HEK293 (cell line): ENCODE measurements at regions not wholly inside any gene's neighbourhood (a gene's known extent, or its start where the extent isn't known, plus 50 kb on each side); places are given as distances from the start of the nearest gene placed in this dataset.

ENCODE experiments used
- CTCF ChIA-PET: fragments of 350-600 bp; formaldehyde crosslinking; extraction: SDS; loops from one replicate; lab custom pipeline; 2021; ENCODE audit warnings: antibody characterized with exemption; lab: Yijun Ruan, JAX
- POLR2A ChIA-PET: fragments of 300-600 bp; formaldehyde crosslinking; extraction: SDS; loops from one replicate; lab custom pipeline; 2020; ENCODE audit warnings: antibody characterized with exemption, inconsistent platforms; lab: Yijun Ruan, JAX
- H3K27ac ChIP-seq: fragments of 200-500 bp; sonication (Bioruptor generic); 2 replicates; pipeline ENCODE4 v1.5.1; 2014; ENCODE audit warnings: low read depth, low read length, control low read depth, inconsistent platforms; ENCODE audit errors: extremely low read depth
- H3K36me3 ChIP-seq, 2 experiments: fragments of 200-500 bp in 1 of 2; sonication (Bioruptor generic) in 1 of 2; 1 replicate in 1 of 2; 2 replicates in 1 of 2; pipeline ENCODE4 v1.5.1; 2014 to 2017; ENCODE audit warnings: inconsistent platforms in 2 of 2, low read length in 2 of 2; ENCODE audit not compliant: control insufficient read depth in 2 of 2, insufficient read depth in 1 of 2
- H3K4me1 ChIP-seq: fragments of 200-500 bp; sonication (Bioruptor generic); 2 replicates; pipeline ENCODE4 v1.5.1; 2014; ENCODE audit warnings: mild to moderate bottlenecking, low read length, inconsistent platforms; ENCODE audit not compliant: control insufficient read depth, insufficient read depth
- H3K4me3 ChIP-seq: 2 replicates; pipeline ENCODE4 v1.5.1; 2011; ENCODE audit warnings: low read depth, mild to moderate bottlenecking, control low read depth, low read length, moderate library complexity
- H3K9me3 ChIP-seq: fragments of 200-500 bp; sonication (Bioruptor generic); 2 replicates; pipeline ENCODE4 v1.5.1; 2014; ENCODE audit warnings: low read depth, low read length, inconsistent platforms; ENCODE audit not compliant: control insufficient read depth, insufficient read depth
- MYNN ChIP-seq: fragments of 450-650 bp; formaldehyde crosslinking; IDR thresholded peaks from 2 replicates; pipeline ENCODE4 v1.5.1; 2016; ENCODE audit warnings: missing biosample characterization, missing genetic modification characterization, borderline replicate concordance
- ZFP37 ChIP-seq: fragments of 450-650 bp; formaldehyde crosslinking; IDR thresholded peaks from 2 replicates; pipeline ENCODE4 v1.5.1; 2016; ENCODE audit warnings: missing biosample characterization, missing genetic modification characterization
- ZFP41 ChIP-seq: fragments of 450-650 bp; formaldehyde crosslinking; IDR thresholded peaks from 2 replicates; pipeline ENCODE4 v1.5.1; 2016; ENCODE audit warnings: missing biosample characterization, missing genetic modification characterization, borderline replicate concordance
- ZIC2 ChIP-seq: fragments of 450-650 bp; formaldehyde crosslinking; IDR thresholded peaks from 2 replicates; pipeline ENCODE4 v1.5.1; 2016; ENCODE audit warnings: missing biosample characterization, missing genetic modification characterization
- ZNF121 ChIP-seq: fragments of 450-650 bp; formaldehyde crosslinking; IDR thresholded peaks from 2 replicates; pipeline ENCODE4 v1.5.1; 2016; ENCODE audit warnings: missing biosample characterization, missing genetic modification characterization
- ZNF174 ChIP-seq: fragments of 450-650 bp; formaldehyde crosslinking; IDR thresholded peaks from 2 replicates; pipeline ENCODE4 v1.5.0; 2017; ENCODE audit warnings: missing biosample characterization, mild to moderate bottlenecking, missing genetic modification characterization
- ZNF660 ChIP-seq: fragments of 450-650 bp; IDR thresholded peaks from 2 replicates; pipeline ENCODE4 v1.5.1; 2018; ENCODE audit warnings: missing biosample characterization, mild to moderate bottlenecking, missing genetic modification characterization
- ZNF701 ChIP-seq: fragments of 450-650 bp; formaldehyde crosslinking; IDR thresholded peaks from 2 replicates; pipeline ENCODE4 v1.5.1; 2016; ENCODE audit warnings: missing biosample characterization, missing genetic modification characterization
- ZNF747 ChIP-seq: fragments of 450-650 bp; formaldehyde crosslinking; IDR thresholded peaks from 2 replicates; pipeline ENCODE4 v1.5.1; 2016; ENCODE audit warnings: missing biosample characterization, missing genetic modification characterization
- ZNF791 ChIP-seq: fragments of 450-650 bp; formaldehyde crosslinking; IDR thresholded peaks from 2 replicates; pipeline ENCODE4 v1.5.1; 2016; ENCODE audit warnings: missing biosample characterization, missing genetic modification characterization
- TF ChIP-seq, protein P1 (sequence below): fragments of 450-650 bp; formaldehyde crosslinking; conservative IDR thresholded peaks from 2 replicates; pipeline ENCODE4 v1.5.1; 2016; ENCODE audit warnings: low read depth, missing biosample characterization, missing genetic modification characterization
- TF ChIP-seq, protein P2 (sequence below): fragments of 450-650 bp; formaldehyde crosslinking; IDR thresholded peaks from 2 replicates; pipeline ENCODE4 v1.5.1; 2016; ENCODE audit warnings: missing biosample characterization, missing genetic modification characterization
- TF ChIP-seq, protein P3 (sequence below): fragments of 450-650 bp; IDR thresholded peaks from 2 replicates; pipeline ENCODE4 v1.5.1; 2018; ENCODE audit warnings: missing biosample characterization, missing genetic modification characterization
- TF ChIP-seq, protein P4 (sequence below): fragments of 450-650 bp; formaldehyde crosslinking; IDR thresholded peaks from 2 replicates; pipeline ENCODE4 v1.5.1; 2016; ENCODE audit warnings: missing biosample characterization, missing genetic modification characterization
- TF ChIP-seq, protein P5 (sequence below): fragments of 450-650 bp; formaldehyde crosslinking; IDR thresholded peaks from 2 replicates; pipeline ENCODE4 v1.5.1; 2017; ENCODE audit warnings: missing biosample characterization, missing genetic modification characterization
- TF ChIP-seq, protein P6 (sequence below): fragments of 450-650 bp; formaldehyde crosslinking; IDR thresholded peaks from 2 replicates; pipeline ENCODE4 v1.5.1; 2016; ENCODE audit warnings: missing biosample characterization, missing genetic modification characterization

DNA sequence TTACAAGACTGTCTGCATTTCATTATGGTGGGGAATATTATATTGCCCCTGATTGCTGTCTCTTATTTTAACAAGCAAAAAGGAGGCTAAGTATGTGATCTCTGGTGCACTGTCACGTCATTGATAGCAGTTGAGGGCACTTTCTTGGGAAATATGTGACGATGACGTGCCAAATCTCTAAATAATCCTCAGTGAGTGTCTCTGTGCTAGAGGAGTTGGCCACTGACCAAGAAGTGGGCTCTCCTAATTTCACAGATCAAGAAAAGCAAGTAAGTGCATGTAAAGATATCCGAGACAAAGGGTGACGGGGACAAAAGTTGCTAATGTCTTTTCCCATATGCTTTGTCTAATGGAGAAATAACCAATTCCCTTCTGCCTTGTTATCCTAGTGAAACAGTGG, 487.4 kb upstream of the TENM3 start:
- no peaks in the 10 kb centered on the region for H3K36me3 ChIP-seq
- no peaks in the 10 kb centered on the region for H3K9me3 ChIP-seq
- no peak for TF ChIP-seq ZNF121 (tag by site-specific recombination)
- TF ChIP-seq, protein P1, sequence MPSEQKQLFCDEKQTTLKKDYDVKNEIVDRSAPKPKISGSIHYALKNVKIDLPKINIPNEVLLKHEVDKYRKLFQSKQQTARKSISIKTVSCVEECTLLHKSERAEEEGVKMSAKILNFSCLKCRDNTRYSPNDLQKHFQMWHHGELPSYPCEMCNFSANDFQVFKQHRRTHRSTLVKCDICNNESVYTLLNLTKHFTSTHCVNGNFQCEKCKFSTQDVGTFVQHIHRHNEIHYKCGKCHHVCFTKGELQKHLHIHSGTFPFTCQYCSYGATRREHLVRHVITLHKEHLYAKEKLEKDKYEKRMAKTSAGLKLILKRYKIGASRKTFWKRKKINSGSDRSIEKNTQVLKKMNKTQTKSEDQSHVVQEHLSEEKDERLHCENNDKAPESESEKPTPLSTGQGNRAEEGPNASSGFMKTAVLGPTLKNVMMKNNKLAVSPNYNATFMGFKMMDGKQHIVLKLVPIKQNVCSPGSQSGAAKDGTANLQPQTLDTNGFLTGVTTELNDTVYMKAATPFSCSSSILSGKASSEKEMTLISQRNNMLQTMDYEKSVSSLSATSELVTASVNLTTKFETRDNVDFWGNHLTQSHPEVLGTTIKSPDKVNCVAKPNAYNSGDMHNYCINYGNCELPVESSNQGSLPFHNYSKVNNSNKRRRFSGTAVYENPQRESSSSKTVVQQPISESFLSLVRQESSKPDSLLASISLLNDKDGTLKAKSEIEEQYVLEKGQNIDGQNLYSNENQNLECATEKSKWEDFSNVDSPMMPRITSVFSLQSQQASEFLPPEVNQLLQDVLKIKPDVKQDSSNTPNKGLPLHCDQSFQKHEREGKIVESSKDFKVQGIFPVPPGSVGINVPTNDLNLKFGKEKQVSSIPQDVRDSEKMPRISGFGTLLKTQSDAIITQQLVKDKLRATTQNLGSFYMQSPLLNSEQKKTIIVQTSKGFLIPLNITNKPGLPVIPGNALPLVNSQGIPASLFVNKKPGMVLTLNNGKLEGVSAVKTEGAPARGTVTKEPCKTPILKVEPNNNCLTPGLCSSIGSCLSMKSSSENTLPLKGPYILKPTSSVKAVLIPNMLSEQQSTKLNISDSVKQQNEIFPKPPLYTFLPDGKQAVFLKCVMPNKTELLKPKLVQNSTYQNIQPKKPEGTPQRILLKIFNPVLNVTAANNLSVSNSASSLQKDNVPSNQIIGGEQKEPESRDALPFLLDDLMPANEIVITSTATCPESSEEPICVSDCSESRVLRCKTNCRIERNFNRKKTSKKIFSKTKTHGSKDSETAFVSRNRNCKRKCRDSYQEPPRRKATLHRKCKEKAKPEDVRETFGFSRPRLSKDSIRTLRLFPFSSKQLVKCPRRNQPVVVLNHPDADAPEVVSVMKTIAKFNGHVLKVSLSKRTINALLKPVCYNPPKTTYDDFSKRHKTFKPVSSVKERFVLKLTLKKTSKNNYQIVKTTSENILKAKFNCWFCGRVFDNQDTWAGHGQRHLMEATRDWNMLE: no peak
- no peak for TF ChIP-seq ZFP41 (tag by site-specific recombination)
- no peak for TF ChIP-seq ZNF791 (tag by site-specific recombination)
- TF ChIP-seq ZNF747 (tag by site-specific recombination): no peak
- TF ChIP-seq, protein P2, sequence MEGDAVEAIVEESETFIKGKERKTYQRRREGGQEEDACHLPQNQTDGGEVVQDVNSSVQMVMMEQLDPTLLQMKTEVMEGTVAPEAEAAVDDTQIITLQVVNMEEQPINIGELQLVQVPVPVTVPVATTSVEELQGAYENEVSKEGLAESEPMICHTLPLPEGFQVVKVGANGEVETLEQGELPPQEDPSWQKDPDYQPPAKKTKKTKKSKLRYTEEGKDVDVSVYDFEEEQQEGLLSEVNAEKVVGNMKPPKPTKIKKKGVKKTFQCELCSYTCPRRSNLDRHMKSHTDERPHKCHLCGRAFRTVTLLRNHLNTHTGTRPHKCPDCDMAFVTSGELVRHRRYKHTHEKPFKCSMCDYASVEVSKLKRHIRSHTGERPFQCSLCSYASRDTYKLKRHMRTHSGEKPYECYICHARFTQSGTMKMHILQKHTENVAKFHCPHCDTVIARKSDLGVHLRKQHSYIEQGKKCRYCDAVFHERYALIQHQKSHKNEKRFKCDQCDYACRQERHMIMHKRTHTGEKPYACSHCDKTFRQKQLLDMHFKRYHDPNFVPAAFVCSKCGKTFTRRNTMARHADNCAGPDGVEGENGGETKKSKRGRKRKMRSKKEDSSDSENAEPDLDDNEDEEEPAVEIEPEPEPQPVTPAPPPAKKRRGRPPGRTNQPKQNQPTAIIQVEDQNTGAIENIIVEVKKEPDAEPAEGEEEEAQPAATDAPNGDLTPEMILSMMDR: no peak
- TF ChIP-seq ZNF701: no peak
- no peak for TF ChIP-seq ZNF174
- TF ChIP-seq, protein P3, sequence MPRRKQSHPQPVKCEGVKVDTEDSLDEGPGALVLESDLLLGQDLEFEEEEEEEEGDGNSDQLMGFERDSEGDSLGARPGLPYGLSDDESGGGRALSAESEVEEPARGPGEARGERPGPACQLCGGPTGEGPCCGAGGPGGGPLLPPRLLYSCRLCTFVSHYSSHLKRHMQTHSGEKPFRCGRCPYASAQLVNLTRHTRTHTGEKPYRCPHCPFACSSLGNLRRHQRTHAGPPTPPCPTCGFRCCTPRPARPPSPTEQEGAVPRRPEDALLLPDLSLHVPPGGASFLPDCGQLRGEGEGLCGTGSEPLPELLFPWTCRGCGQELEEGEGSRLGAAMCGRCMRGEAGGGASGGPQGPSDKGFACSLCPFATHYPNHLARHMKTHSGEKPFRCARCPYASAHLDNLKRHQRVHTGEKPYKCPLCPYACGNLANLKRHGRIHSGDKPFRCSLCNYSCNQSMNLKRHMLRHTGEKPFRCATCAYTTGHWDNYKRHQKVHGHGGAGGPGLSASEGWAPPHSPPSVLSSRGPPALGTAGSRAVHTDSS (tag by site-specific recombination): no peak
- no peak for TF ChIP-seq ZIC2 (tag by site-specific recombination)
- TF ChIP-seq, protein P4, sequence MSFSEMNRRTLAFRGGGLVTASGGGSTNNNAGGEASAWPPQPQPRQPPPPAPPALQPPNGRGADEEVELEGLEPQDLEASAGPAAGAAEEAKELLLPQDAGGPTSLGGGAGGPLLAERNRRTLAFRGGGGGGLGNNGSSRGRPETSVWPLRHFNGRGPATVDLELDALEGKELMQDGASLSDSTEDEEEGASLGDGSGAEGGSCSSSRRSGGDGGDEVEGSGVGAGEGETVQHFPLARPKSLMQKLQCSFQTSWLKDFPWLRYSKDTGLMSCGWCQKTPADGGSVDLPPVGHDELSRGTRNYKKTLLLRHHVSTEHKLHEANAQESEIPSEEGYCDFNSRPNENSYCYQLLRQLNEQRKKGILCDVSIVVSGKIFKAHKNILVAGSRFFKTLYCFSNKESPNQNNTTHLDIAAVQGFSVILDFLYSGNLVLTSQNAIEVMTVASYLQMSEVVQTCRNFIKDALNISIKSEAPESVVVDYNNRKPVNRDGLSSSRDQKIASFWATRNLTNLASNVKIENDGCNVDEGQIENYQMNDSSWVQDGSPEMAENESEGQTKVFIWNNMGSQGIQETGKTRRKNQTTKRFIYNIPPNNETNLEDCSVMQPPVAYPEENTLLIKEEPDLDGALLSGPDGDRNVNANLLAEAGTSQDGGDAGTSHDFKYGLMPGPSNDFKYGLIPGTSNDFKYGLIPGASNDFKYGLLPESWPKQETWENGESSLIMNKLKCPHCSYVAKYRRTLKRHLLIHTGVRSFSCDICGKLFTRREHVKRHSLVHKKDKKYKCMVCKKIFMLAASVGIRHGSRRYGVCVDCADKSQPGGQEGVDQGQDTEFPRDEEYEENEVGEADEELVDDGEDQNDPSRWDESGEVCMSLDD (tag by site-specific recombination): no peak
- TF ChIP-seq, protein P5, sequence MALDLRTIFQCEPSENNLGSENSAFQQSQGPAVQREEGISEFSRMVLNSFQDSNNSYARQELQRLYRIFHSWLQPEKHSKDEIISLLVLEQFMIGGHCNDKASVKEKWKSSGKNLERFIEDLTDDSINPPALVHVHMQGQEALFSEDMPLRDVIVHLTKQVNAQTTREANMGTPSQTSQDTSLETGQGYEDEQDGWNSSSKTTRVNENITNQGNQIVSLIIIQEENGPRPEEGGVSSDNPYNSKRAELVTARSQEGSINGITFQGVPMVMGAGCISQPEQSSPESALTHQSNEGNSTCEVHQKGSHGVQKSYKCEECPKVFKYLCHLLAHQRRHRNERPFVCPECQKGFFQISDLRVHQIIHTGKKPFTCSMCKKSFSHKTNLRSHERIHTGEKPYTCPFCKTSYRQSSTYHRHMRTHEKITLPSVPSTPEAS (tag by site-specific recombination): no peak
- no peaks in the 10 kb centered on the region; the same call in 1 of the 2 replicates for H3K4me1 ChIP-seq
- no peak overlapping the region for H3K27ac ChIP-seq
- CTCF ChIA-PET: no interaction called here
- POLR2A ChIA-PET: no interaction called here
- no peak overlapping the region for H3K4me3 ChIP-seq

DNA sequence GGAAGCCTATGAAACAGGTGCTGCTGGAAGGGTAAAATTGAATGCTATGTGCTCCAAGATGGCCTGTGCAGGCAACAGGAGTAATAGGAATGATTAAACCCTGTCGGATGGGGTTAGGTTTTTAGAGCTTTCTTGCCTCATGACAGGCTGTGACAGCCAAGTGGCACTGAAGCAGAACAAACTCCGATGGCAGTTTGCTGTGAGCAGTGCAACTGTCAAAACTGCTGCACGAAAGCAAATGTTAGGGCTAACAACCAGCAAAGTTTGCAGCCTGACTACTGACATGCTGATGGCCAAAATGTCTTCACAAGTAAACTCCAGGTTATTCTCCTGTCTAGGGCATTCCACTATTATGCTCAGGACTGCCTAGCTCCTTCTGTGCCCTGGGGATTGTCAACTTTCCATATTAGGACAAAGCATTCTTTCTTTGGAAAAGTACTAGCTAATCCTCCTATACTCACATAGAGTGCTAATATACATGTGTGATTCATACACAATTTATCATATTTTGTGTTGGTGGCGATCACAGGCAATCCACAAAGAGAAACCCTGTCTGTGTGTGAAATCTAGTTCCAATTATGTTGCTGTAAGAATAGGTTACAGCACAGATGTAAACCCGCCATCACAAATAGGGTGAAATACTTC, 486.6 kb upstream of the TENM3 start:
- H3K27ac ChIP-seq: no peak overlapping the region
- ChIA-PET CTCF (no interaction called here), POLR2A (no interaction called here)
- TF ChIP-seq ZNF660 (tag by site-specific recombination) (no peak), ZNF747 (tag by site-specific recombination) (no peak), ZFP37 (tag by site-specific recombination) (no peak), MYNN (tag by site-specific recombination) (no peak)
- TF ChIP-seq, protein P6, sequence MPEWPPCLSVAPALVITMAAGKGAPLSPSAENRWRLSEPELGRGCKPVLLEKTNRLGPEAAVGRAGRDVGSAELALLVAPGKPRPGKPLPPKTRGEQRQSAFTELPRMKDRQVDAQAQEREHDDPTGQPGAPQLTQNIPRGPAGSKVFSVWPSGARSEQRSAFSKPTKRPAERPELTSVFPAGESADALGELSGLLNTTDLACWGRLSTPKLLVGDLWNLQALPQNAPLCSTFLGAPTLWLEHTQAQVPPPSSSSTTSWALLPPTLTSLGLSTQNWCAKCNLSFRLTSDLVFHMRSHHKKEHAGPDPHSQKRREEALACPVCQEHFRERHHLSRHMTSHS (tag by site-specific recombination): no peak
- TF ChIP-seq, protein P5 (tag by site-specific recombination): no peak
- no peaks in the 10 kb centered on the region for H3K36me3 ChIP-seq
- H3K4me1 ChIP-seq: no peaks in the 10 kb centered on the region; the same call in 1 of the 2 replicates
- H3K4me3 ChIP-seq: no peak overlapping the region
- no peaks in the 10 kb centered on the region for H3K9me3 ChIP-seq
